ENCODE measurements at regions not wholly inside any gene's neighbourhood (a gene's known extent, or its start where the extent isn't known, plus 50 kb on each side); places are given as distances from the start of the nearest gene placed in this dataset.

DNA sequence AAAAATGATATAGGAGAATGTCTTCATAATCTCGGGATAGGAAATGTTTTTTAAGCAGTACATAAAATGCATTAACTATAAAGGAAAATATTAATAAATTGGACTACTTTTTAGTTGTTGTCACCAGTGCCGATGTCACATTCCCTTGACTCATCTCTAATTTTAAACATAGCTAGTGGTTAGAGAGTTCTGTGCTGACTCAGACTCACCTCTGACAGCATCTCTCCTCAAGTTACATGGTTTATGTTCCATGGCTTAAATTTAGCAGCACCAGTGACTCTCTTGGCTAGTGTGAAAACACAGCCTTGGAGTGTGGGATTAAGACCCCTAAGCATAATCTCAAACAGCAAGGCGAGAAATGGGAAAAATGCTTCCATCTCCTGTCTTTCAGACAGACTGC, 311.8 kb upstream of the MMS22L start:
- TF ChIP-seq, protein P1, sequence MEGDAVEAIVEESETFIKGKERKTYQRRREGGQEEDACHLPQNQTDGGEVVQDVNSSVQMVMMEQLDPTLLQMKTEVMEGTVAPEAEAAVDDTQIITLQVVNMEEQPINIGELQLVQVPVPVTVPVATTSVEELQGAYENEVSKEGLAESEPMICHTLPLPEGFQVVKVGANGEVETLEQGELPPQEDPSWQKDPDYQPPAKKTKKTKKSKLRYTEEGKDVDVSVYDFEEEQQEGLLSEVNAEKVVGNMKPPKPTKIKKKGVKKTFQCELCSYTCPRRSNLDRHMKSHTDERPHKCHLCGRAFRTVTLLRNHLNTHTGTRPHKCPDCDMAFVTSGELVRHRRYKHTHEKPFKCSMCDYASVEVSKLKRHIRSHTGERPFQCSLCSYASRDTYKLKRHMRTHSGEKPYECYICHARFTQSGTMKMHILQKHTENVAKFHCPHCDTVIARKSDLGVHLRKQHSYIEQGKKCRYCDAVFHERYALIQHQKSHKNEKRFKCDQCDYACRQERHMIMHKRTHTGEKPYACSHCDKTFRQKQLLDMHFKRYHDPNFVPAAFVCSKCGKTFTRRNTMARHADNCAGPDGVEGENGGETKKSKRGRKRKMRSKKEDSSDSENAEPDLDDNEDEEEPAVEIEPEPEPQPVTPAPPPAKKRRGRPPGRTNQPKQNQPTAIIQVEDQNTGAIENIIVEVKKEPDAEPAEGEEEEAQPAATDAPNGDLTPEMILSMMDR (IDR thresholded peaks at IDR 0.05): no peak
- TF ChIP-seq RCOR1 (IDR thresholded peaks at IDR 0.05; ENCODE audit: low read length) (no peak), RFX5 (IDR thresholded peaks at IDR 0.05; ENCODE audit: low read length) (no peak), FOXJ3 (CRISPR knock-in tag; IDR thresholded peaks at IDR 0.05) (no peak), TEAD4 (IDR thresholded peaks at IDR 0.05; ENCODE audit: borderline replicate concordance, insufficient read depth) (no peak)
- TF ChIP-seq, protein P2, sequence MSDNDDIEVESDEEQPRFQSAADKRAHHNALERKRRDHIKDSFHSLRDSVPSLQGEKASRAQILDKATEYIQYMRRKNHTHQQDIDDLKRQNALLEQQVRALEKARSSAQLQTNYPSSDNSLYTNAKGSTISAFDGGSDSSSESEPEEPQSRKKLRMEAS (IDR thresholded peaks at IDR 0.05; ENCODE audit: low read depth): no peak
